ENCODE measurements at regions not wholly inside any gene's neighbourhood (a gene's known extent, or its start where the extent isn't known, plus 50 kb on each side); places are given as distances from the start of the nearest gene placed in this dataset.

DNA sequence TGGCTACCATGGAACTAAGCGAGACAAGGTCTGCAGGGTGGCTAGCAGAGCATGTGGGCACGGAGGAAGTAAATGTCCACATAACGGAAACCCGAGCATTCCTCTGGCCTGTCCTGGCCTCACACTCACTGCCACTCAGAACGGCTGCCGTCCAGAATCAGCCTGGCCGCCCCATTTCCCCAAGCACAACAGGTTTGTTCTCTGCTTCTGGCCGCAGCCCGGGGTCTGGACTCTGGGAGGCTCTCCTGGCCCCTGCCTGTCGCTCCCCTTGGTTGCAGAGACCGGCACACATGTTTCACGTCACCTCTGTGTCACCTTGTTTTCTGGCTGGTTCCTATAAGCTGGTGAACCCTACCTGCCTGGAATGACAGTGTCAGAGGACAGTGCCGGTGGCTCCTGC is 69.3 kb downstream of the GLI2 start:
- peaks cover 16% of the 10 kb centered on the region for H3K4me1 ChIP-seq (ENCODE audit: insufficient read depth)
- intact Hi-C loops (cut with DNase I), result no loop called here

DNA sequence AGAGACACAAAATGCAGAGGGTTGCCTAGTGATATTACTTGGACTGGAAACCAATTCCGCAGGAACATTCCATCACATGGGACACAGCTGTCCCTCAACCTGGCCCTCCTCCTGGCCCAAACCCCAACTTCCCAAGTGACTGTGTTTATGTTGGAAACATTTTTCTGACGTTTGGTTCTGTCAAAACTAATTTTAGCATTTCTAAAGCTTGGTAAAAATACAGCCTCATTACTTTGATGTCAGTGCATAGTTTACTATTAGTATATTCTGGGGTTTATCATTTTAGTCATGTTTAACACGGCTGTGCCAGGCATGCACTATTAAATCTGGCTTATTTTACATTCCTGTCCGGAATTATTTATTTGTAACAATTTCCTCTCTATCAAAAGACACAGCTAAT is 69.9 kb downstream of the GLI2 start:
- no peaks in the 10 kb centered on the region for H3K36me3 ChIP-seq
- no peak overlapping the region for H3K27ac ChIP-seq
- H3K27me3 ChIP-seq, result no peaks in the 10 kb centered on the region
- DNase-seq, result no peak
- 19 to 42% (median 32%) methylated on average over 4 of the region's 4 CpGs for WGBS, 3 donors
- H3K9me3 ChIP-seq, result no peaks in the 10 kb centered on the region
- H3K4me3 ChIP-seq, result no peak overlapping the region
- TF ChIP-seq, protein P1, sequence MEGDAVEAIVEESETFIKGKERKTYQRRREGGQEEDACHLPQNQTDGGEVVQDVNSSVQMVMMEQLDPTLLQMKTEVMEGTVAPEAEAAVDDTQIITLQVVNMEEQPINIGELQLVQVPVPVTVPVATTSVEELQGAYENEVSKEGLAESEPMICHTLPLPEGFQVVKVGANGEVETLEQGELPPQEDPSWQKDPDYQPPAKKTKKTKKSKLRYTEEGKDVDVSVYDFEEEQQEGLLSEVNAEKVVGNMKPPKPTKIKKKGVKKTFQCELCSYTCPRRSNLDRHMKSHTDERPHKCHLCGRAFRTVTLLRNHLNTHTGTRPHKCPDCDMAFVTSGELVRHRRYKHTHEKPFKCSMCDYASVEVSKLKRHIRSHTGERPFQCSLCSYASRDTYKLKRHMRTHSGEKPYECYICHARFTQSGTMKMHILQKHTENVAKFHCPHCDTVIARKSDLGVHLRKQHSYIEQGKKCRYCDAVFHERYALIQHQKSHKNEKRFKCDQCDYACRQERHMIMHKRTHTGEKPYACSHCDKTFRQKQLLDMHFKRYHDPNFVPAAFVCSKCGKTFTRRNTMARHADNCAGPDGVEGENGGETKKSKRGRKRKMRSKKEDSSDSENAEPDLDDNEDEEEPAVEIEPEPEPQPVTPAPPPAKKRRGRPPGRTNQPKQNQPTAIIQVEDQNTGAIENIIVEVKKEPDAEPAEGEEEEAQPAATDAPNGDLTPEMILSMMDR (IDR thresholded peaks at IDR 0.05), result no peak
- TF ChIP-seq EP300 (IDR thresholded peaks at IDR 0.05) (no peak), POLR2A (IDR thresholded peaks at IDR 0.05) (no peak)
- peaks cover 16% of the 10 kb centered on the region for H3K4me1 ChIP-seq (ENCODE audit: insufficient read depth)
- intact Hi-C loops (cut with DNase I), result no loop called here

More for the DNA sequence above, 69.3 kb downstream of the GLI2 start:
- H3K4me3 ChIP-seq, result no peak overlapping the region
- no peak for TF ChIP-seq POLR2A (IDR thresholded peaks at IDR 0.05)
- no peak for TF ChIP-seq EP300 (IDR thresholded peaks at IDR 0.05)
- TF ChIP-seq, protein P1 (IDR thresholded peaks at IDR 0.05), result no peak
- no peaks in the 10 kb centered on the region for H3K36me3 ChIP-seq
- H3K27me3 ChIP-seq, result no peaks in the 10 kb centered on the region
- no peak overlapping the region for H3K27ac ChIP-seq
- WGBS, 3 donors, result 86 to 92% (median 91%) methylated on average over 13 of the region's 13 CpGs
- no peaks in the 10 kb centered on the region for H3K9me3 ChIP-seq
- DNase-seq, result no peak

DNA sequence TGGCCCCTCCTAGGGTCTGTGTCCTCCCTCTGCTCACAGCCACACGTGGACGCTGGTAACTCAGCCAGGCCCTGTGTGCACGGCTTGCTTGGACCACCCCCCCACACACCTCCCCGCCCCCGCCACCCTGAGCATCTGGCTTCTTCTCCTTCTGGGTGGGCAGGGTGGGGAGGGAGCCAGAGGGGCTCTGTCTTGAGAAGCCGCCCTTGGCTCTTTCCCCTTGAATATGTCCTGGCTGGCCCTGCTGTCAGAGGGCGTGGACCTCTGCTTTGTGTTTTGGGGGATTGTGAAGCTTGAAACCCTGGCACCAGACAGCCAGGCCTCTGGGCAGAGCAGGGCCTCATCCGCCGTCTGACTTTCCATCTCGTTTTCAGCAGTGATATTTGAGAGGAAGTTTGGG is 72.1 kb downstream of the GLI2 start:
- intact Hi-C loops (cut with DNase I), result no loop called here
- Histone ChIP-seq H3K4me1 (ENCODE audit: insufficient read depth) (peaks cover 11% of the 10 kb centered on the region), H3K4me3 (no peak overlapping the region), H3K9me3 (no peaks in the 10 kb centered on the region), H3K27me3 (no peaks in the 10 kb centered on the region), H3K27ac (no peak overlapping the region), H3K36me3 (no peaks in the 10 kb centered on the region)
- no peak for DNase-seq
- 67 to 73% (median 69%) methylated on average over 10 of the region's 10 CpGs for WGBS, 3 donors
- TF ChIP-seq POLR2A (IDR thresholded peaks at IDR 0.05) (no peak), EP300 (IDR thresholded peaks at IDR 0.05) (no peak)
- TF ChIP-seq, protein P1 (IDR thresholded peaks at IDR 0.05), result no peak

DNA sequence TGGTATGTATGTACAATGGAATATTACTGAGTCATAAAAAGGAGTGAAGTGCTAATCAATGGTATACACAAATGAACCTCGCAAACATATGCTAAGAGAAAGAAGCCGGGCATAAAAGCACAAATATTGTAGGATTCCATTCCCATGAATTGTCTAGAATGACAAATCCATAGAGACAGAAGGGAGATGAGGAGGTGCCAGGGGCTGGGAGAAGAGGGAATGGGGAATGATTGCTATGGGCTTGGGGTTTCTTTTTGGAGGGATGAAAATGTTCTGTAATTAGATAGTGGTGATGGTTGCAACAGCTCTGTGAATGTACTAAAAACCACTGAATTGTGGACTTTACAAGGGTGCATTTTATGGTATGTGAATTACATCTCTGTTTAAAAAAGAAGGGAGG is 73.5 kb downstream of the GLI2 start:
- Histone ChIP-seq H3K27me3 (no peaks in the 10 kb centered on the region), H3K4me1 (ENCODE audit: insufficient read depth) (peaks cover 7% of the 10 kb centered on the region), H3K27ac (no peak overlapping the region), H3K4me3 (no peak overlapping the region), H3K9me3 (no peaks in the 10 kb centered on the region), H3K36me3 (no peaks in the 10 kb centered on the region)
- DNase-seq, result no peak
- 96 to 97% (median 97%) methylated on average over 2 of the region's 2 CpGs for WGBS, 3 donors
- TF ChIP-seq EP300 (IDR thresholded peaks at IDR 0.05) (no peak), POLR2A (IDR thresholded peaks at IDR 0.05) (no peak)
- TF ChIP-seq, protein P1 (IDR thresholded peaks at IDR 0.05), result no peak
- intact Hi-C loops (cut with DNase I), result no loop called here

Measured in ovary (tissue), 7 donors.